ENCODE measurements at regions not wholly inside any gene's neighbourhood (a gene's known extent, or its start where the extent isn't known, plus 50 kb on each side); places are given as distances from the start of the nearest gene placed in this dataset.
"Not testable (repeated sequence)": the region's sequence is repeated elsewhere in the genome, so short reads cannot be mapped to it uniquely, and the experiment has no call there.

GRCh38 chr12:20003252-20003651 lies 365.1 kb upstream of the PDE3A start:
- no peaks in the 10 kb centered on the region for H3K27me3 ChIP-seq
- DNase-seq: no peak
- no peaks in the 10 kb centered on the region for H3K4me1 ChIP-seq
- no peaks in the 10 kb centered on the region for H3K36me3 ChIP-seq
- no peaks in the 10 kb centered on the region for H3K9me3 ChIP-seq
- no peak overlapping the region for H3K4me3 ChIP-seq
- H3K27ac ChIP-seq: no peak overlapping the region
- intact Hi-C loops (cut with DNase I): no loop called here
- TF ChIP-seq POLR2A (IDR thresholded peaks at IDR 0.05): no peak
- TF ChIP-seq, protein P1, sequence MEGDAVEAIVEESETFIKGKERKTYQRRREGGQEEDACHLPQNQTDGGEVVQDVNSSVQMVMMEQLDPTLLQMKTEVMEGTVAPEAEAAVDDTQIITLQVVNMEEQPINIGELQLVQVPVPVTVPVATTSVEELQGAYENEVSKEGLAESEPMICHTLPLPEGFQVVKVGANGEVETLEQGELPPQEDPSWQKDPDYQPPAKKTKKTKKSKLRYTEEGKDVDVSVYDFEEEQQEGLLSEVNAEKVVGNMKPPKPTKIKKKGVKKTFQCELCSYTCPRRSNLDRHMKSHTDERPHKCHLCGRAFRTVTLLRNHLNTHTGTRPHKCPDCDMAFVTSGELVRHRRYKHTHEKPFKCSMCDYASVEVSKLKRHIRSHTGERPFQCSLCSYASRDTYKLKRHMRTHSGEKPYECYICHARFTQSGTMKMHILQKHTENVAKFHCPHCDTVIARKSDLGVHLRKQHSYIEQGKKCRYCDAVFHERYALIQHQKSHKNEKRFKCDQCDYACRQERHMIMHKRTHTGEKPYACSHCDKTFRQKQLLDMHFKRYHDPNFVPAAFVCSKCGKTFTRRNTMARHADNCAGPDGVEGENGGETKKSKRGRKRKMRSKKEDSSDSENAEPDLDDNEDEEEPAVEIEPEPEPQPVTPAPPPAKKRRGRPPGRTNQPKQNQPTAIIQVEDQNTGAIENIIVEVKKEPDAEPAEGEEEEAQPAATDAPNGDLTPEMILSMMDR (IDR thresholded peaks at IDR 0.05): no peak
- WGBS, 2 donors: 78 to 79% methylated on average over 2 of the region's 2 CpGs

DNA sequence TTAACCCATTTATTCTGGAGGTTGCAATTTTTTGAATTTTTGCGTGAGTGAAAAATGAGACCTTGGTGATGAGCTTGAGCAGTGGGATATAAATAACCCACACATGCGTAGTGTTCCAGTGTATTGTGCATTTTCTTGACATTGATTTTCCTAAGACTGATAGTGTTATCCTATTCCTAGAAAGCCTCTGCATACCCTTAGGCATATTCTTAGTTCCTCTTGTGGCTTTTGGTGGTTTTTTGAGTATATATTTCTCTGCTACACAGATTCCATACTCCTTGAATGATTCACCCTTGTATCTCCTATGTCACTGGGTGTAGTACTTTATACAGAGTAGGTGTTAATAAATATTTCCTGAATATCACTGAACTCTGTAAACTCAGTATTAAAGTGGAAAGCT lies 363.4 kb upstream of the PDE3A start:
- Histone ChIP-seq H3K36me3 (no peaks in the 10 kb centered on the region), H3K27ac (no peak overlapping the region), H3K9me3 (no peaks in the 10 kb centered on the region), H3K4me1 (no peaks in the 10 kb centered on the region), H3K27me3 (no peaks in the 10 kb centered on the region), H3K4me3 (no peak overlapping the region)
- no peak for DNase-seq
- WGBS, 2 donors: 70 to 76% methylated on average over 2 of the region's 2 CpGs
- TF ChIP-seq POLR2A (IDR thresholded peaks at IDR 0.05): no peak
- TF ChIP-seq, protein P1 (IDR thresholded peaks at IDR 0.05): no peak
- intact Hi-C loops (cut with DNase I): no loop called here

DNA sequence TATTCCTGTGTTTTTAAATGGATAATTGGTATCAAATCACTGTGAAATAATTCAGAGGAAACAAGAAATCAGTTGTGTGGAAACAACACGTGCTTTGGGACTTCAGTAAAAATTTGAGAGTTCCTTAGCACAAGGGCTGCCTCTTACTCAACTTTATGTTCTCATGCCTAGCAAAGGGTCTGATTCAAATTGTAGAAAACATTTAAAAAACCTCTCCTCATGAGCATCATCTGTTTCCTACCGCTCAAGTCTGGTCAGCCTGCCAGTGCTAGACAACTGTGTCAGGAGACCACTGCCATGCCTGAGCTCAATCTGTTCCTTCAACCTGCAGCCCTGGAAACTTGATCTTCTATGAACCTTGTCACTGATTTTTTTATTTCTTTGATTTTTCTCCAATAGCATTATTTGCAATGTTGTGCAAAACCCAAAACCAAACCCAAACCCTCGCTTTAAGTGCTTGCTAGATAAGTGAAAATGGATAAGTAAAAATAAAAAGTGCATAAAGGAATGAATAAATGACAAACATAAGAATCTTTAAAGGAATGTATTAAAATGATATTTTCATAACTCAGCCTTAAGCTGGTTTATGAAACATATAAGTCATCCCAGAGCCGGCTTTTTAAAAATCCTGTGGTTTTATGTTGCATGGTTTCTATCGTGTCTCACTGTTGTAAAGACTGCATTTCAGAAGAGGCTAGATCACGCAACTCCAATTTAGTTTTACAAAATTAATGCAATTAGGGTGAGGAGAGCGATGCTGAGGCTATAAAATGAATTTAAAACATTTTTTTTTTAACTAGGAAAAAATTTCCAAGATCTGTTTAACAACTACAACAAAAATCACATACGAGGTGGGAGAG lies 361.2 kb upstream of the PDE3A start:
- H3K4me3 ChIP-seq: no peak overlapping the region
- H3K36me3 ChIP-seq: no peaks in the 10 kb centered on the region
- 70 to 83% methylated on average over 8 of the region's 8 CpGs for WGBS, 2 donors
- H3K4me1 ChIP-seq: peaks cover 0 to 7% (median 0%) of the 10 kb centered on the region in 3 donors
- no peak overlapping the region for H3K27ac ChIP-seq
- intact Hi-C loops (cut with DNase I): no loop called here
- H3K27me3 ChIP-seq: no peaks in the 10 kb centered on the region
- DNase-seq: no peak
- no peaks in the 10 kb centered on the region for H3K9me3 ChIP-seq
- TF ChIP-seq POLR2A (IDR thresholded peaks at IDR 0.05): no peak
- TF ChIP-seq, protein P1 (IDR thresholded peaks at IDR 0.05): no peak

DNA sequence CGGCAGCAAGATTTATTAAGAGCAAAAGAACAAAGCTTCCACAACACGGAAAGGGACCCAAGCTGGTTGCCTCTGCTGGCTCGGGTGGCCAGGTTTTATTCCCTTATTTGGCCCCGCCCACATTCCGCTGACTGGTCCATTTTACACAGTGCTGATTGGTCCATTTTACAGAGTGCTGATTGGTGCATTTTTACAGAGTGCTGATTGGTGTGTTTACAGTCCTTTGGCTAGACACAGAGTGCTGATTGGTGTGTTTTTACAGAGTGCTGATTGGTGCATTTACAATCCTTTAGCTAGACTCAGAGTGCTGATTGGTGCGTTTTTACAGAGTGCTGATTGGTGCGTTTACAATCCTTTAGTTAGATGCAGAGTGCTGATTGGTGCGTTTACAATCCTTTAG lies 358.4 kb upstream of the PDE3A start:
- intact Hi-C loops (cut with DNase I); H3K4me1 ChIP-seq; H3K9me3 ChIP-seq; DNase-seq; H3K4me3 ChIP-seq; H3K36me3 ChIP-seq; H3K27me3 ChIP-seq; H3K27ac ChIP-seq: not testable (repeated sequence)
- WGBS, 2 donors: 69 to 90% methylated on average over 3 to 8 of the region's 8 CpGs

GRCh38 chr12:20011200-20011599 lies 357.1 kb upstream of the PDE3A start:
- intact Hi-C loops (cut with DNase I): no loop called here
- whole genome bisulfite sequencing, 2 donors: 16 to 30% methylated on average over 2 of the region's 2 CpGs
- Histone ChIP-seq H3K4me1 (peaks cover 0 to 7% (median 0%) of the 10 kb centered on the region in 3 donors), H3K27me3 (no peaks in the 10 kb centered on the region), H3K27ac (no peak overlapping the region), H3K36me3 (no peaks in the 10 kb centered on the region), H3K4me3 (no peak overlapping the region), H3K9me3 (no peaks in the 10 kb centered on the region)
- TF ChIP-seq POLR2A (IDR thresholded peaks at IDR 0.05): no peak
- TF ChIP-seq, protein P1 (IDR thresholded peaks at IDR 0.05): no peak
- DNase-seq: no peak
